T-cell (primary cell): ENCODE measurements at regions not wholly inside any gene's neighbourhood (a gene's known extent, or its start where the extent isn't known, plus 50 kb on each side); places are given as distances from the start of the nearest gene placed in this dataset.

ENCODE experiments used
- ATAC-seq, 4 experiments: fragments of 200-7000 bp in 3 of 4; fragments of 150-1000 bp in 1 of 4; cut with Tn5 transposase; replicated peaks in 1 of 4; 1 replicate in 3 of 4; 2 replicates in 1 of 4; pipeline ENCODE4 v1.10.0; 2021; ENCODE audit warnings: moderate library complexity in 3 of 4, mild to moderate bottlenecking in 2 of 4, moderate number of reproducible peaks in 1 of 4
- CTCF ChIA-PET, 2 donors: fragments of 300-600 bp; sonication (Branson Sonifier 250); formaldehyde crosslinking; loops; one replicate each; lab custom pipeline; 2022; ENCODE audit warnings: antibody characterized with exemption in 2 of 2; lab: Charles Lee
- POLR2A ChIA-PET, 2 donors: fragments of 300-600 bp; sonication (Branson Sonifier 250); formaldehyde crosslinking; loops; one replicate each; lab custom pipeline; 2022; ENCODE audit warnings: antibody characterized with exemption in 2 of 2; lab: Charles Lee
- DNase-seq, 35 experiments: peaks; one replicate each; pipeline versions ENCODE4 v3.0.0 to v3.0.0-alpha.2; 2013 to 2023
- H3K27ac ChIP-seq: one replicate; pipeline ENCODE4 v1.5.1; 2013; ENCODE audit warnings: low read length
- H3K27me3 ChIP-seq, 2 experiments: replicated peaks in 1 of 2; 1 replicate in 1 of 2; 2 replicates in 1 of 2; pipeline versions ENCODE4 v1.6.1 to v1.7.0; 2013; ENCODE audit warnings: low read length in 1 of 2, mixed read lengths in 1 of 2; ENCODE audit not compliant: control insufficient read depth in 2 of 2, insufficient read depth in 2 of 2; ENCODE audit errors: extremely low read depth in 1 of 2
- H3K36me3 ChIP-seq, 2 donors: 1 replicate in 1 of 2; 2 replicates in 1 of 2; pipeline versions ENCODE4 v1.6.1 to v1.7.0; 2013; ENCODE audit warnings: low read length in 1 of 2; ENCODE audit not compliant: control insufficient read depth in 2 of 2, insufficient read depth in 1 of 2; ENCODE audit errors: extremely low read depth in 1 of 2
- H3K4me1 ChIP-seq, 2 experiments: 1 replicate in 1 of 2; 2 replicates in 1 of 2; pipeline versions ENCODE4 v1.6.1 to v1.7.0; 2013; ENCODE audit warnings: low read length in 2 of 2, mixed read lengths in 1 of 2; ENCODE audit not compliant: insufficient read depth in 2 of 2, control insufficient read depth in 1 of 2; ENCODE audit errors: extremely low read depth in 1 of 2
- H3K4me3 ChIP-seq, 2 donors: 1 replicate in 1 of 2; 2 replicates in 1 of 2; pipeline versions ENCODE4 v1.5.1 to v1.7.0; 2013; ENCODE audit warnings: mild to moderate bottlenecking in 2 of 2, low read length in 1 of 2, moderate library complexity in 1 of 2; ENCODE audit not compliant: control insufficient read depth in 1 of 2; ENCODE audit errors: extremely low read depth in 1 of 2
- H3K9me3 ChIP-seq: 2 replicates; pipeline ENCODE4 v1.7.0; 2013
- H3K27ac Mint-ChIP-seq, 2 donors: one replicate each; pipeline ENCODE4 v1.8.0; 2020 to 2021; ENCODE audit warnings: mild to moderate bottlenecking in 2 of 2, mixed read lengths in 2 of 2
- H3K27me3 Mint-ChIP-seq, 2 donors: one replicate each; pipeline ENCODE4 v1.8.0; 2021 to 2022; ENCODE audit warnings: mixed read lengths in 2 of 2
- H3K36me3 Mint-ChIP-seq: one replicate; pipeline ENCODE4 v1.8.0; 2021; ENCODE audit warnings: mixed read lengths
- H3K4me1 Mint-ChIP-seq, 3 donors: one replicate each; pipeline ENCODE4 v1.8.0; 2020 to 2022; ENCODE audit warnings: mixed read lengths in 3 of 3, mild to moderate bottlenecking in 1 of 3
- H3K4me3 Mint-ChIP-seq, 3 donors: one replicate each; pipeline ENCODE4 v1.8.0; 2020 to 2022; ENCODE audit warnings: mild to moderate bottlenecking in 3 of 3, mixed read lengths in 3 of 3, moderate library complexity in 3 of 3
- H3K9me3 Mint-ChIP-seq, 3 donors: one replicate each; pipeline ENCODE4 v1.8.0; 2020 to 2022; ENCODE audit warnings: mixed read lengths in 3 of 3
- whole genome bisulfite sequencing: methylation state at CpG from one replicate; pipeline ENCODE4 v1.1.5; 2013; ENCODE audit warnings: missing lambda C conversion rate; ENCODE audit not compliant: insufficient coverage; 5-methylcytosine and 5-hydroxymethylcytosine counted together

DNA sequence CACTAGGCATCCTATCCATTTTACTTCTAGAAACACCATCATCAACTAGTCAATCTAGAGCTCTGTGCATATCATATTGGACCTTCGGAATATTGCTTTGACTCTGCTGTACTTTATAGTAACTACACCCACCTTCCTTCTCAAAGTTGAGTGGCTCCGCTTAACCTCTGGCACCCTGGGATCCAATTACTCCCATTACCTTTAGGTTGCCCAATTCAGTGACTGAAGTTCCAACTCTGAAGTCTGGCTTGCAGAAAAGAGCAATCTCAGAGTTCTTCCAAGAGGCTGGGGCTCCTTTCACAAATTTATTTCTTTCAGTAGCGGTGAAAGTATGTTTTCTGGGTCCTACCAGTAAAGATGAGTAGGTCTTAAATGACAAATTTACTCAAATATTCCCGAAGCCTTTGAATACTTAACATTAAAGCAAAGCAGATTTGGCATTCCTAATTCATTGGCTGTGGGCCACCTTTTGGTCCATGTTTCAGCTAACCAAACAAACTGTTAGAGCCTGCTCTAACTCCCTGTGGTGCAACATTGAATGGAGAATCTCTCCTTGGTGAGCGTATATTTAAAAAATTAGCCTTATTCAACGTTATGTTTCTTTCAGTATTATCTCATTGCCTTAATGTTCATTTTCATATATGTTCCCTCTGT, 1215.8 kb downstream of the RAPGEF2 start:
- DNase-seq, result no peak
- H3K4me1 Mint-ChIP-seq, result no peaks in the 10 kb centered on the region
- H3K27ac ChIP-seq, result no peak overlapping the region
- H3K36me3 ChIP-seq, result no peaks in the 10 kb centered on the region
- H3K36me3 Mint-ChIP-seq, result no peaks in the 10 kb centered on the region
- ATAC-seq, result no peak
- H3K9me3 Mint-ChIP-seq, result peaks cover 0 to 12% (median 5%) of the 10 kb centered on the region in 3 donors
- ChIA-PET POLR2A (no interaction called here), CTCF (no interaction called here)
- no peaks in the 10 kb centered on the region for H3K27me3 ChIP-seq
- no peaks in the 10 kb centered on the region for H3K27me3 Mint-ChIP-seq
- H3K4me3 Mint-ChIP-seq, result no peak overlapping the region
- H3K9me3 ChIP-seq, result no peaks in the 10 kb centered on the region
- no peak overlapping the region for H3K4me3 ChIP-seq
- 100% methylated on average over 3 of the region's 6 CpGs for WGBS
- H3K27ac Mint-ChIP-seq, result no peak overlapping the region
- no peaks in the 10 kb centered on the region for H3K4me1 ChIP-seq

DNA sequence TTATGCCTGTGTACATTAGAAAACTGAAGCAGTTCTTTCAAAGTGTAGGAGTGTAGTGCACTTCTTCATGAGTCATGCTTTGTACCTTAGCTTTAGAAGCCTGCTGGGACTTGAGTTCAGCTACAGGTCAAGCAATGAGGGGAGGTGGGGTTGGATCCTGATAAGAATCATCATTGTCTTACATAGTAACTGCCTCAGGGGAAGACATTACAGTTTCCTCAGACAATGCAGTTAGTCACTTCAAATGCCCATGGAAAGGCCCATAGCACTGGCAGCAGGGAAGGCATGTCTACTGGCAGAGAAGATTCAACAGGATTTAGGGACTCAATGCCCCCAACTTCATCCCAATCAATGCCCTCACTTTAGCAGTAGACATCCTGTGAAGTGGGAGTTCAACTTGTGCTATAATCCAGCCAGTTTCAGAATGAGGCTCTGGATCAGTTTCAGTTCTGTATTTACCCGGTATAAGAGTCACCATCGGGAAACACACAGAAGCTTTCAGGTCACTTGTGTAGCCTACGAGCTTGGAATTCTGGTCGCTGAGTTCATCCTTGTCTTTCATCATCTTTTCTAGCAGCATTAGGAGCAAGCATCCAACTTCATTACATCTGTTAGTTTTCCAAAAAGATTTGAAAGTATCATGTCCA, 1216.5 kb downstream of the RAPGEF2 start:
- Histone ChIP-seq H3K27me3 (no peaks in the 10 kb centered on the region), H3K9me3 (no peaks in the 10 kb centered on the region), H3K36me3 (no peaks in the 10 kb centered on the region), H3K4me1 (no peaks in the 10 kb centered on the region), H3K27ac (no peak overlapping the region), H3K4me3 (no peak overlapping the region)
- Mint-ChIP-seq H3K4me3 (no peak overlapping the region), H3K27ac (no peak overlapping the region), H3K4me1 (no peaks in the 10 kb centered on the region), H3K27me3 (no peaks in the 10 kb centered on the region), H3K36me3 (no peaks in the 10 kb centered on the region), H3K9me3 (peaks cover 0 to 12% (median 5%) of the 10 kb centered on the region in 3 donors)
- DNase-seq (no peak), ATAC-seq (no peak)
- WGBS, result 100% methylated on average over 2 of the region's 4 CpGs
- CTCF ChIA-PET, result no interaction called here
- POLR2A ChIA-PET, result no interaction called here

DNA sequence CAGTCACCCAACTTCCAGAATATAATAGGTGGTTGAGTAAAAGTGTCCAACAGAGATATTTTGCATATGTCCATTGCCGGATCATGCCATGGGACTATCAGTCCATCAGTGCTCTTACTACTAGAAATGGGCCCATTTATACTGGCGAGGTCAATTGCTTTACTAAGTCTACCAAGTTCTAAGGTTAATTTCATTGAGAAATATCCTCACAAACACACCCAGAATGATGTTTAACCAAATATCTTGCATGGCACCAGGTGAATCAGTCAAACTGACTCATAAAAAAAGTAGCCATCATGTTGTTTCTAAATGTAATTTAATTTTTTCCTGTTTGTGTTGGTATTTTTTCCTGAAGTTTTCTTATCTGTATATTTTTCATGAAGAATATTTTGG, 1217.0 kb downstream of the RAPGEF2 start:
- CTCF ChIA-PET, result no interaction called here
- Mint-ChIP-seq H3K4me3 (no peak overlapping the region), H3K27me3 (no peaks in the 10 kb centered on the region), H3K4me1 (no peaks in the 10 kb centered on the region), H3K9me3 (peaks cover 0 to 12% (median 5%) of the 10 kb centered on the region in 3 donors), H3K27ac (no peak overlapping the region), H3K36me3 (no peaks in the 10 kb centered on the region)
- POLR2A ChIA-PET, result no interaction called here
- Histone ChIP-seq H3K27me3 (no peaks in the 10 kb centered on the region), H3K27ac (no peak overlapping the region), H3K9me3 (no peaks in the 10 kb centered on the region), H3K36me3 (no peaks in the 10 kb centered on the region), H3K4me1 (no peaks in the 10 kb centered on the region), H3K4me3 (no peak overlapping the region)
- no CpG with 5 or more reads among the region's 2 CpGs for WGBS
- ATAC-seq, result no peak
- DNase-seq, result no peak

DNA sequence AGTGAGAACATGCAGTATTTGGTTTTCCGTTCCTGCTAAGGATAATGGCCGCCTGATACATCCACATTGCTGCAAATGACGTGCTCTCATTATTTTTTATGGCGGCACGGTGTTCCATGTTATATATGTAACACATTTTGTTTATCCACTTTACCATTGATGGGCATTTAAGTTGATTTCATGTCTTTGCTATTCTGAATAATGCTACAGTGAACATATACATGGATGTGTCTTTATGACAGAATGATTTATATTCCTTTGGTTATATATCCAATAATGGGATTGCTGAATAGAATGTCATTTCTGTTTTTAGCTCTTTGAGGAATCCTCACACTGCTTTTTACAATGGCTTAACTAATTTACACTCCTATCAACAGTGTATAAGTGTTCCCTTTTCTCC, 1223.2 kb downstream of the RAPGEF2 start:
- no CpG with 5 or more reads among the region's 5 CpGs for WGBS
- no peak overlapping the region for H3K27ac ChIP-seq
- Mint-ChIP-seq H3K4me1 (no peaks in the 10 kb centered on the region), H3K9me3 (peaks cover 4 to 7% (median 5%) of the 10 kb centered on the region in 3 donors), H3K4me3 (no peak overlapping the region), H3K27ac (no peak overlapping the region), H3K27me3 (no peaks in the 10 kb centered on the region), H3K36me3 (no peaks in the 10 kb centered on the region)
- no peaks in the 10 kb centered on the region for H3K4me1 ChIP-seq
- ATAC-seq (no peak), DNase-seq (no peak)
- H3K4me3 ChIP-seq, result no peak overlapping the region
- no peaks in the 10 kb centered on the region for H3K9me3 ChIP-seq
- H3K27me3 ChIP-seq, result no peaks in the 10 kb centered on the region
- H3K36me3 ChIP-seq, result no peaks in the 10 kb centered on the region
- ChIA-PET CTCF (no interaction called here), POLR2A (no interaction called here)

DNA sequence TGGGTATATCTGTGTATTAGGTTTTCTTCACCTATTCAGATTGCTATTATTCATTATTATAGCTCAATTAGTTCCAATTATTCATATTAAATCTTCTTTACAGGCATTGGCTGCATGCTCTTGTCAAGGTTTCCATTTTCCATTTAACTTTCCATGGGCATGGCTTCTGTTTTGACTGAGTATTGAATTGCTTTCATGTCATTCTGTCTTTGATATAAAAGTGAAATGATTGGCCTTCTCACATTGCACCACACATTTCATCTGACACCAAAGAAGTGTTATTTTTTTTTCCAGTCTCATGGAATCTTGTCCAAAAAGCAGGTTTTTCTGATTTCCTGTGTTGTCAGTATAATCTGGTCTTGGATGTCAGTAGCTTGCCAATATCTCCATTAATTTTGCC, 1244.3 kb downstream of the RAPGEF2 start:
- no peak overlapping the region for H3K4me3 Mint-ChIP-seq
- H3K27me3 Mint-ChIP-seq, result no peaks in the 10 kb centered on the region
- DNase-seq (no peak), ATAC-seq (no peak)
- no peaks in the 10 kb centered on the region for H3K4me1 Mint-ChIP-seq
- no peak overlapping the region for H3K27ac ChIP-seq
- no peak overlapping the region for H3K27ac Mint-ChIP-seq
- no peaks in the 10 kb centered on the region for H3K27me3 ChIP-seq
- H3K9me3 Mint-ChIP-seq, result peaks cover 7 to 12% (median 11%) of the 10 kb centered on the region in 3 donors
- ChIA-PET CTCF (no interaction called here), POLR2A (no interaction called here)
- H3K36me3 ChIP-seq, result no peaks in the 10 kb centered on the region
- H3K4me1 ChIP-seq, result no peaks in the 10 kb centered on the region
- no peaks in the 10 kb centered on the region for H3K9me3 ChIP-seq
- no peaks in the 10 kb centered on the region for H3K36me3 Mint-ChIP-seq
- no peak overlapping the region for H3K4me3 ChIP-seq

DNA sequence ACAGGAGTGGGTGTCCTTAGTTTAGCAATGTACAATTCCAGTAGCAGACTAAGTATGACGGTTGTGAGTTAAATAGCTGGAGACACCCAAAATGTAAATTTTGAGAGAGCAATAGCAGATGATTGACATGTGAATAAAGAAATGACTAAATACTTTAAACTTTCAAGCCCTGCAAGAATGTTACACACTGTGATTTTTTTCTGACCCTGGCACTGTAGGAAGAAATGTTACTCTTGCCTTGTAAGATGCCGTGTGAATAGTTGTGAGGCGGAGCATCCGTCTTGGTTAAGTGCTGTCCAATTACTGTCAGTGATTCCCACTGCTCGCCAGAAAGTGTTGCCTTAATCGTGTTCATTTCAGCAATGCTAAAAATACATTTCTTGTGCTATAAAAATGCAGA, 1248.1 kb downstream of the RAPGEF2 start:
- H3K36me3 ChIP-seq, result no peaks in the 10 kb centered on the region
- H3K27ac Mint-ChIP-seq, result no peak overlapping the region
- H3K4me1 Mint-ChIP-seq, result no peaks in the 10 kb centered on the region
- H3K9me3 ChIP-seq, result no peaks in the 10 kb centered on the region
- H3K4me1 ChIP-seq, result no peaks in the 10 kb centered on the region
- ChIA-PET CTCF (no interaction called here), POLR2A (no interaction called here)
- peaks cover 0 to 8% (median 8%) of the 10 kb centered on the region in 3 donors for H3K9me3 Mint-ChIP-seq
- ATAC-seq (no peak), DNase-seq (no peak)
- H3K4me3 ChIP-seq, result no peak overlapping the region
- no peaks in the 10 kb centered on the region for H3K36me3 Mint-ChIP-seq
- H3K27me3 ChIP-seq, result no peaks in the 10 kb centered on the region
- no peak overlapping the region for H3K4me3 Mint-ChIP-seq
- no CpG with 5 or more reads among the region's 6 CpGs for WGBS
- no peaks in the 10 kb centered on the region for H3K27me3 Mint-ChIP-seq
- H3K27ac ChIP-seq, result no peak overlapping the region
